Nephron progenitor cell (in vitro differentiated cells): ENCODE measurements at regions not wholly inside any gene's neighbourhood (a gene's known extent, or its start where the extent isn't known, plus 50 kb on each side); places are given as distances from the start of the nearest gene placed in this dataset.
A peak's percentile ranks its signal among the peaks of the same experiment; 100 is the strongest.

Experiments used
- DNase-seq: peaks from one replicate; pipeline ENCODE4 v3.0.0; 2021
- H3K27ac Mint-ChIP-seq: 2 replicates; pipeline ENCODE4 v1.8.0; 2021; ENCODE audit warnings: mild to moderate bottlenecking, moderate library complexity, mixed read lengths
- H3K27me3 Mint-ChIP-seq: 2 replicates; pipeline ENCODE4 v1.8.0; 2021; ENCODE audit warnings: mild to moderate bottlenecking, low read depth, mixed read lengths; ENCODE audit not compliant: poor library complexity
- H3K36me3 Mint-ChIP-seq: 2 replicates; pipeline ENCODE4 v1.8.0; 2021; ENCODE audit warnings: low read depth, mixed read lengths
- H3K4me1 Mint-ChIP-seq: 2 replicates; pipeline ENCODE4 v1.8.0; 2021; ENCODE audit warnings: mixed read lengths
- H3K4me3 Mint-ChIP-seq: 2 replicates; pipeline ENCODE4 v1.8.0; 2021; ENCODE audit warnings: mild to moderate bottlenecking, moderate library complexity, mixed read lengths
- H3K9me3 Mint-ChIP-seq: 2 replicates; pipeline ENCODE4 v1.8.0; 2021; ENCODE audit warnings: mild to moderate bottlenecking, moderate library complexity, mixed read lengths
- TF ChIP-seq, protein P1 (sequence below): fragments of 200-600 bp; sonication (generic); IDR thresholded peaks from 2 replicates; pipeline ENCODE4 v1.5.0; 2021; ENCODE audit warnings: antibody characterized with exemption

DNA sequence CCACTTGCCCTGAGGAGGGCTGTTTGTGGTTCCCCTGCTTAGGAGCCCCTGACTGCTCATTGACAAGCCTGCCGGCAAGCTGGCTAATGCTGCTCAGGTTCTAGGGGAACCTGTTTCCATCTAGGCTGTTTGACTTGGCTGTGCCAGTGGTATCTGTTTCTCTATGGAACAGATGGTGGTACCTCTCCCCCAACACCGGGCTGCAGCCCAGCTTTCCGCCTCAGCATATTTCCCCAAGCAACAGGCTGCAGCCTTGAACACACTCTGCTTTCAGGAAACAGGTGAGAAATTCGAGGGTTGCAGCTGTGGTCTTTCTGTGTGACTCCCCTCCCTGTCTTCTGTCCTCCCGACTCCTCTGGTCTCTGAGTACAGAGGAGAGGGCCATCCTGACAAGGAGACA is 132.3 kb downstream of the TMEM132E start:
- H3K27ac Mint-ChIP-seq, result no peak overlapping the region
- peaks cover 53% of the 10 kb centered on the region for H3K27me3 Mint-ChIP-seq
- no peaks in the 10 kb centered on the region for H3K36me3 Mint-ChIP-seq
- no peak for DNase-seq
- no peak overlapping the region for H3K4me3 Mint-ChIP-seq
- H3K4me1 Mint-ChIP-seq, result no peaks in the 10 kb centered on the region
- TF ChIP-seq, protein P1, sequence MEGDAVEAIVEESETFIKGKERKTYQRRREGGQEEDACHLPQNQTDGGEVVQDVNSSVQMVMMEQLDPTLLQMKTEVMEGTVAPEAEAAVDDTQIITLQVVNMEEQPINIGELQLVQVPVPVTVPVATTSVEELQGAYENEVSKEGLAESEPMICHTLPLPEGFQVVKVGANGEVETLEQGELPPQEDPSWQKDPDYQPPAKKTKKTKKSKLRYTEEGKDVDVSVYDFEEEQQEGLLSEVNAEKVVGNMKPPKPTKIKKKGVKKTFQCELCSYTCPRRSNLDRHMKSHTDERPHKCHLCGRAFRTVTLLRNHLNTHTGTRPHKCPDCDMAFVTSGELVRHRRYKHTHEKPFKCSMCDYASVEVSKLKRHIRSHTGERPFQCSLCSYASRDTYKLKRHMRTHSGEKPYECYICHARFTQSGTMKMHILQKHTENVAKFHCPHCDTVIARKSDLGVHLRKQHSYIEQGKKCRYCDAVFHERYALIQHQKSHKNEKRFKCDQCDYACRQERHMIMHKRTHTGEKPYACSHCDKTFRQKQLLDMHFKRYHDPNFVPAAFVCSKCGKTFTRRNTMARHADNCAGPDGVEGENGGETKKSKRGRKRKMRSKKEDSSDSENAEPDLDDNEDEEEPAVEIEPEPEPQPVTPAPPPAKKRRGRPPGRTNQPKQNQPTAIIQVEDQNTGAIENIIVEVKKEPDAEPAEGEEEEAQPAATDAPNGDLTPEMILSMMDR, result no peak
- H3K9me3 Mint-ChIP-seq, result no peaks in the 10 kb centered on the region

DNA sequence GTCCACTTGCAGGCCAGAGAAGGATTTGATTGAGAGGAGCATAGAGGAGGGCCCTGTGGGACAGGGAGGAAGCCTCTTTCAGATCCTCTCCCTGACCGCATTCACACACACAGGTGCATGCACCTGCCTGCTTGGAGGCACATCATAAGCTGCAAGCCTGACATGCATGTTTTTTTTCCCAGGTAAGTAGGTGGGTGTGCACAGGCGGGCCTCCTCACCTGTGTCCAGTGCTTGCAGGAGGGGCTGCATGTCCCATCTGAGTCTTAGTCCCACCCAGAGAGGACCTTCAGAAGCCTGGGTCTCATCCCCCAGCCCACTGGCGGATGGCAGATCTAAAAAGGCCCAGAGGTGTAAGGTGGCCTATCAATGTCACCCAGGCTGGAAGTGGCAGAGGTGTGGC is 130.8 kb downstream of the TMEM132E start:
- DNase-seq, result no peak
- no peaks in the 10 kb centered on the region for H3K9me3 Mint-ChIP-seq
- no peak overlapping the region for H3K4me3 Mint-ChIP-seq
- no peaks in the 10 kb centered on the region for H3K4me1 Mint-ChIP-seq
- TF ChIP-seq, protein P1, result no peak
- H3K27ac Mint-ChIP-seq, result no peak overlapping the region
- H3K36me3 Mint-ChIP-seq, result no peaks in the 10 kb centered on the region
- H3K27me3 Mint-ChIP-seq, result peaks cover 60% of the 10 kb centered on the region

DNA sequence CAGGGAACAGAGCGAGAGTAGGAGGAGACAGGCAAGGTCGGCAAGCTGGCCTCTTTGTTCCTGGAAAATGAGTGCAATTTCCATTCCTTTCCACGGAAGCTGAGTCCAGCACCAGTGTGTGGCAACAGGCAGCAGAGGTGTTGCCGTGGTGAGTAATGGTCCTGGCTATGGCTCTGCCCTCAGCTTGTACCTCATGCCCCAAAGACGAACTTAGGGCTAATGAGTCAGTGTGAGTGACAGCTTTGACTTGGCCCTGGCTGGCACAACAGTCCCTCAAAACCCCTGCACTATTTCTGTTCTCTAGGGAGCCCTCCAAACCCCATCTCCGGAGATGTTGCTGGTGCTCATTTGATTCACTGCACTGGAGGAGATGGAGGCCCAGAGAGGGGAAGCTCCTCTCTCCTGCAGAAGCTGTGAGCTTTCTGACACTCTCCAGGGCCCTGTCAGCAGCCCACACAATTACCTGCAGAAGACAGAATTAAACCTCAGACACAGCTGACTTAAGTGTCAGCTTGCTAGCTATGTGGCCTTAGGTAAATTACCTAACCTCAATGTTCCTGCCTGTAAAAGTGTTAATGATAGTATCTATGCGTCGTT is 129.9 kb downstream of the TMEM132E start:
- Mint-ChIP-seq H3K9me3 (no peaks in the 10 kb centered on the region), H3K36me3 (no peaks in the 10 kb centered on the region), H3K27ac (no peak overlapping the region), H3K4me1 (no peaks in the 10 kb centered on the region), H3K27me3 (peaks cover 62% of the 10 kb centered on the region), H3K4me3 (no peak overlapping the region)
- DNase-seq, result no peak
- TF ChIP-seq, protein P1, result no peak

DNA sequence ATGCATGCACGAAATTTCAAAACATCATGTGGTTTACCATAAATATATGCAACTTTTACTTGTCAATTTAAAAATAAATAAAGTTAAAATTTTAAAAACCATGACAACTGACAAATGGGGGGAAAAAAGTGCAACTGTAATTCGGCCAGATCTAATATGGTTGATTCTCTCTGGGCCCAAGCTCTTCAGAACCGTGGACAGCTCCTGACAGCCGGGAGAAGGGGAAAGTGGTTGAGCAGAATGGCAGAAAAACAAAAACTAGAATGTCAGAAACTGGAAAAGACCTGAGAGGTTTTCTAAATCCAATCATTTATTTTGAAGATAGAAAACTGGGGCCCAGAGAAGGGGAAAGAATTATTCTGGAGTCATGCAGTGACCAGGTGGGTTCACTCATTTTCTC is 126.6 kb downstream of the TMEM132E start:
- TF ChIP-seq, protein P1, result no peak
- Mint-ChIP-seq H3K9me3 (no peaks in the 10 kb centered on the region), H3K4me3 (no peak overlapping the region), H3K27ac (no peak overlapping the region), H3K27me3 (peaks cover 51% of the 10 kb centered on the region), H3K36me3 (no peaks in the 10 kb centered on the region), H3K4me1 (no peaks in the 10 kb centered on the region)
- peak; percentile 82 for DNase-seq

DNA sequence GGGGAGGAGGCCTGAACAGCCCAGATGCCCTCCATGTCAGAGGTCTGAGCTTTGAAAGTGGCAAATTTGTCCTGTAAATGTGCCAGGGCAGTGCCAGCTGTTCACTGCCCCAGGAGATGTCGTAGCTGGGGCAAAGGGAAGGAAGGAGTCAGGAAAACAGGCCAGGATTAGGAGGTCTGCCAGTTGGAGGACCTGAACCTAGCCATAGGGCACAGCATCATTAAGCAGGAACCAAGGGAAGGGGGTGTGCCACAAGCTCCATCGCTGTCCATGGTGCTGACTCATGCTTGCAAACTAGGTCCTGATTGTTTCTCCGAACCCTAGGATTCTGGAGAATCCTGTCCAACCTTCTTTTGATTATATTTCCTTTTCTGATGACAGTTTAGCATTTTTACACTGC is 124.2 kb downstream of the TMEM132E start:
- no peaks in the 10 kb centered on the region for H3K9me3 Mint-ChIP-seq
- DNase-seq, result peak; percentile 93
- no peak overlapping the region for H3K4me3 Mint-ChIP-seq
- H3K36me3 Mint-ChIP-seq, result no peaks in the 10 kb centered on the region
- TF ChIP-seq, protein P1, result no peak
- H3K27ac Mint-ChIP-seq, result no peak overlapping the region
- H3K27me3 Mint-ChIP-seq, result peaks cover 57% of the 10 kb centered on the region
- no peaks in the 10 kb centered on the region for H3K4me1 Mint-ChIP-seq

DNA sequence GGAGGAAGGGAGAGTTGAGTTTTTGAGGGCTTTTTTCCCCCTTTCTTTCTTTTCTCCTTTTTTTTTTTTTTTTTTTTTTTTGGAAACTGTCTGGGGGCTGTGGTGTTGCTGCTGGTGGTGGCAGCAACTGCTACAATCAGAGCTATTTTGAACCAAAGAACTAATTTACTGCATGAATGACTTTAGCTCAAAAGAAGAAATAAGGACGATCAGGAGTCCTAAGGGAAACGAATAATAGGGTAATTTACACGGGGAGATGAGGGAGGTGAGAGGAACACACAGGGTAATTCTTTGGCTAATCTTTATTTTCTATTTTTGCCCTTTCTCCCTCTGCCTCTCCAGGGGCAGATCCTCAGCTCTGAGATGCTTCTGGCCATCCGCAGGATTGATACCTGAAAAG is 119.8 kb downstream of the TMEM132E start:
- DNase-seq, result no peak
- Mint-ChIP-seq H3K27ac (no peak overlapping the region), H3K36me3 (no peaks in the 10 kb centered on the region), H3K27me3 (peaks cover 52% of the 10 kb centered on the region), H3K9me3 (no peaks in the 10 kb centered on the region), H3K4me1 (no peaks in the 10 kb centered on the region), H3K4me3 (no peak overlapping the region)
- TF ChIP-seq, protein P1, result no peak
